HCT116 (cell line): ENCODE measurements at regions not wholly inside any gene's neighbourhood (a gene's known extent, or its start where the extent isn't known, plus 50 kb on each side); places are given as distances from the start of the nearest gene placed in this dataset.
"Not testable (repeated sequence)": the region's sequence is repeated elsewhere in the genome, so short reads cannot be mapped to it uniquely, and the experiment has no call there.

Source experiments
- CTCF ChIP-seq, 3 experiments: fragments of 200-600 bp in 1 of 3; sonication (generic) in 1 of 3; IDR thresholded peaks in 2 of 3; conservative IDR thresholded peaks in 1 of 3; 2 replicates each; pipeline ENCODE4 v1.5.1; 2012 to 2017; ENCODE audit warnings: low read depth in 2 of 3, low read length in 2 of 3, antibody characterized with exemption in 1 of 3, borderline replicate concordance in 1 of 3, control low read depth in 1 of 3, mild to moderate bottlenecking in 1 of 3, mixed read lengths in 1 of 3, mixed run types in 1 of 3, moderate library complexity in 1 of 3; ENCODE audit not compliant: insufficient read depth in 1 of 3
- EZH2 ChIP-seq: fragments of 200-600 bp; sonication (generic); IDR thresholded peaks from 2 replicates; pipeline ENCODE4 v1.6.1; 2017; ENCODE audit warnings: antibody characterized with exemption, mixed run types
- EZH2phosphoT487 ChIP-seq: fragments of 200-600 bp; IDR thresholded peaks from 2 replicates; pipeline ENCODE4 v1.6.1; 2018; ENCODE audit warnings: antibody characterized with exemption, borderline replicate concordance
- MAX ChIP-seq: IDR thresholded peaks from 2 replicates; pipeline ENCODE4 v1.6.1; 2012
- POLR2A ChIP-seq: IDR thresholded peaks from 2 replicates; pipeline ENCODE4 v1.7.0; 2011; ENCODE audit warnings: borderline replicate concordance; ENCODE audit not compliant: insufficient read depth, insufficient read length; ENCODE audit errors: extremely low read depth
- SP1 ChIP-seq: IDR thresholded peaks from 2 replicates; pipeline ENCODE4 v1.6.1; 2012; ENCODE audit warnings: low read depth
- YY1 ChIP-seq: IDR thresholded peaks from 2 replicates; pipeline ENCODE4 v1.6.1; 2011; ENCODE audit warnings: low read length, low read depth, moderate library complexity, mild to moderate bottlenecking; ENCODE audit not compliant: insufficient replicate concordance; ENCODE audit errors: extremely low read depth
- ZNF274 ChIP-seq: fragments of 200-500 bp; sonication (Bioruptor generic); IDR thresholded peaks from 2 replicates; pipeline ENCODE4 v1.6.1; 2014; ENCODE audit warnings: mild to moderate bottlenecking, low read depth, low read length, inconsistent platforms

- TF ChIP-seq EZH2; SP1; ZNF274; YY1; POLR2A; CTCF (IDR thresholded peaks at IDR 0.05 in 2 of 3, conservative IDR thresholded peaks at IDR 0.05 in 1 of 3; ENCODE audit: borderline replicate concordance in 1 of 3, insufficient read depth in 1 of 3, low read depth in 2 of 3, low read length in 2 of 3); MAX; EZH2phosphoT487: not testable (repeated sequence)
Observed at GRCh38 chr4:112092330-112092729, 52.9 kb upstream of the FAM241A start.
